MG63 (cell line): ENCODE measurements at regions not wholly inside any gene's neighbourhood (a gene's known extent, or its start where the extent isn't known, plus 50 kb on each side); places are given as distances from the start of the nearest gene placed in this dataset.

ENCODE experiments used
- DNase-seq: peaks from one replicate; pipeline ENCODE4 v3.0.0-alpha.2; 2020
- H3K27me3 ChIP-seq: fragments of 250-450 bp; sonication (Bioruptor Pico); 2 replicates; pipeline ENCODE4 v1.5.1; 2020; ENCODE audit warnings: mild to moderate bottlenecking, moderate library complexity
- H3K36me3 ChIP-seq: fragments of 250-450 bp; sonication (Bioruptor Pico); 2 replicates; pipeline ENCODE4 v1.5.1; 2020; ENCODE audit warnings: mild to moderate bottlenecking, moderate library complexity
- H3K4me3 ChIP-seq: fragments of 250-450 bp; sonication (Bioruptor Pico); 2 replicates; pipeline ENCODE4 v1.5.1; 2020; ENCODE audit warnings: mild to moderate bottlenecking, moderate library complexity
- H3K9me3 ChIP-seq: fragments of 250-450 bp; sonication (Bioruptor Pico); 2 replicates; pipeline ENCODE4 v1.5.1; 2020; ENCODE audit warnings: mild to moderate bottlenecking, moderate library complexity

- DNase-seq, result no peak
- Histone ChIP-seq H3K27me3 (no peaks in the 10 kb centered on the region), H3K4me3 (no peak overlapping the region), H3K36me3 (no peaks in the 10 kb centered on the region), H3K9me3 (no peaks in the 10 kb centered on the region)
These were observed 55.1 kb upstream of the SLC1A1 start for GRCh38 chr9:4435197-4435596.

- DNase-seq, result no peak
- Histone ChIP-seq H3K27me3 (no peaks in the 10 kb centered on the region), H3K9me3 (no peaks in the 10 kb centered on the region), H3K36me3 (no peaks in the 10 kb centered on the region), H3K4me3 (no peak overlapping the region)
These were observed 56.9 kb upstream of the SLC1A1 start for GRCh38 chr9:4433379-4433778.

DNA sequence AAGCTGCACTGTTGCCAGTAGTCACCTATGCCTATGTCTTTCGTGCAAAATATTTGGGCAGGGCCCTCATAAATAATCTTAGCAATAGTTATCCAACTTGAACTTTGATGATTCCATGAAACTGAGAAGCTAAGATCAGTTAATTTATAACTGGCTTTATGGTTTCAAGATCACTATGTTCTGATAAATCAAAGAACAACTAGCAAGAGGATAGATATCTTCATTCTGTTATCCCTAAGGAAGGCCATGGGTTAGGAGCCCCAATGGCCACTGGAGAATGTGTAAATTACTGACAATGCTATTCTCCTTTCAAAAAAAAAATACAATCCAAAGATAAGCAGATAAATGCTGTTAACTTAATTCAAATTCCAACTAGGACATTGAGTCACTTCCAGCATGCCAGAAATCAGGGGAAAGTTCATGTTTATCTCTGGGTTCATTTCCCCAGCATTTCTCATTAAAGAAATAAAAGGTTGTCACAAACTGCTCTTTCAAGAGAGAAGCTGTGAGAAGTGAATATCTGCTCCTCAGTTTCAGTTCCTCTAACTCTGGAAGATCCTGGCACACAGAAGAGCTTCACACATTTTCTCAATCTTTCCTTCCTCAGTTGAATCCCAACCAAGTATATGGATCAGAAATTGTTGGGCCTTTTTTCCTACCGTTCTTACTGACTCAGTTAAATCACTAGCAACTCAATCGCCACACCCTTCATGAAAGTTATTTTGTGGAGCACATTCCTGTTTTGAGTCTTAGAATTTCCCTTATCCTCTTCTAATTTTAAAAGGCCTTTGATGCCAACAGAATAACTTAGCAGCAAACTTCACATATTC lies 59.6 kb upstream of the SLC1A1 start:
- no peaks in the 10 kb centered on the region for H3K36me3 ChIP-seq
- DNase-seq, result no peak
- no peaks in the 10 kb centered on the region for H3K9me3 ChIP-seq
- H3K27me3 ChIP-seq, result no peaks in the 10 kb centered on the region
- no peak overlapping the region for H3K4me3 ChIP-seq

DNA sequence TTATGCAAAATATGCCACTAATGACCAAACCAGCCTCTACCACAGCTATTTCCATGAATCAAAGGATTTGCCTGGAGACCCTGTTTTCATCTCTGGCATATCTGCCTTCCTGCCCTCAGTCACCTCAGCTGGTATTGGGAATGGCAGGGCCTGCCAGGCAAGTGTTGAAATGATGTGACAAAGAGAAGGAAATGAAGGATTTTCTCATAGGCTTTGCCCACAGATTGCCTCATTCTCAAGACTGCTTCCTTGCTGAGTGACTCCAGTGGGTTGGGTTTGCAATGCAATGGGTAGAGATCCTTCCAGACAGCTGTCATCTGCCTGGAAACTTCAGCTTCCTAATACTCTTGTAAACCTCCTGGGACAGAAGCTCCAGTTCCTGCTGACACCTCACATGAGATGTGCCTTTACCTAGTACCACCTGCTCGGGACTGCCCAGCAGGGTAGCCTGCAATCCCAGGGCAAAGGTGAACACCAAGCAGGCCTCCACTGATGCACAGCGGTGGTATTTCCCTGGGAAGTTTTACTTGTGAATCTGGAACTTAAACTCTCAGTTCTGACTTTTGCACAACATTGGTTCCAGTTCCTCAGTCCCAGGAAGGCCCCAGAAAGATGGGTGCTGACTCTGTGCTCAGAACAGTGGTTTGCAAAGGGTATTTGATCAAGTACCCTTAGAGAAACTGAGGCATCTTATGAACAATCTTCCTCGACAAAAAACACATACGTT lies 64.8 kb upstream of the SLC1A1 start:
- H3K27me3 ChIP-seq, result no peaks in the 10 kb centered on the region
- no peak for DNase-seq
- H3K4me3 ChIP-seq, result no peak overlapping the region
- no peaks in the 10 kb centered on the region for H3K9me3 ChIP-seq
- H3K36me3 ChIP-seq, result no peaks in the 10 kb centered on the region

DNA sequence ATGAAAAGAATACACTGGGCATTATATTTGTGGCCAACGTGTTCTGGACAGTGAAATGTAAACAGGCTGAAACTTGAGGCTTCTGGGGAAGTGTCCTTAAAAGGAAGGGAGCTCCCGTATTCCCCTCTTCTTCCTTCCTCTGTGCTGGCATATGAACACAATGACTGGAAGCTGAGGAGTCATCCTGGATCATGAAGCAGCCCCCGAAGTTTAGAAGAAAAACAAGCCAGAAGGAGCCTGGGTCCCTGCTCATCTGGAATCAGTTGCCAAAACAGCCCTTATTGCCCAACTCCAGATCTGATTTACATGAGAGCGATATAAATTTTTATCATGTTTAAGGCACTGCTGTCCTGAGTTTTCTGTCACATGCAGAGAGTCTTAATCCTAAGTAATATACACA lies 65.4 kb upstream of the SLC1A1 start:
- H3K4me3 ChIP-seq, result no peak overlapping the region
- no peaks in the 10 kb centered on the region for H3K36me3 ChIP-seq
- no peak for DNase-seq
- no peaks in the 10 kb centered on the region for H3K27me3 ChIP-seq
- no peaks in the 10 kb centered on the region for H3K9me3 ChIP-seq

- Histone ChIP-seq H3K9me3 (no peaks in the 10 kb centered on the region), H3K36me3 (no peaks in the 10 kb centered on the region), H3K4me3 (no peak overlapping the region), H3K27me3 (no peaks in the 10 kb centered on the region)
- no peak for DNase-seq
These were observed 66.2 kb upstream of the SLC1A1 start for GRCh38 chr9:4424038-4424437.

DNA sequence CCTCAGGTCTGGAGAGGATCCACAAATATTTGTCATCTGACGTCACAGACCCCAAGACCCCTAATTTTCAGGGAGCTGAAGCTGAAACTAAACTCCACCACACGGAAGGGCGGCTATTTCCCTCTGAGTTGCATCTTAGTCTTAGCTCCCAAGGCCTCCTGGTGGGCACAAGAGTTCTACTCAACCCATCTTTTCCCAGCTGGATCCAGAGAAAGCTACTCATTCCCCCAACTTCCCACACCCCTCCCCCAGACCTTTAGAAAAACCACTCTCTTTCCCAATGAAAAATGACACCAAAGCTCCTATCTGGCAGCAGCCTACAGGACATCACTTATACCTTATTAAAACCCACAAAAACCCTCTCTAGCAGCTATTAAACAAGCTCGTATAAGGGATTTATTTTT lies 67.1 kb upstream of the SLC1A1 start:
- H3K9me3 ChIP-seq, result no peaks in the 10 kb centered on the region
- H3K4me3 ChIP-seq, result no peak overlapping the region
- DNase-seq, result no peak

GRCh38 chr9:4422495-4422894 lies 67.8 kb upstream of the SLC1A1 start:
- no peak for DNase-seq
- no peak overlapping the region for H3K4me3 ChIP-seq

More for the DNA sequence above, 67.1 kb upstream of the SLC1A1 start:
- Histone ChIP-seq H3K36me3 (no peaks in the 10 kb centered on the region), H3K27me3 (no peaks in the 10 kb centered on the region)

DNA sequence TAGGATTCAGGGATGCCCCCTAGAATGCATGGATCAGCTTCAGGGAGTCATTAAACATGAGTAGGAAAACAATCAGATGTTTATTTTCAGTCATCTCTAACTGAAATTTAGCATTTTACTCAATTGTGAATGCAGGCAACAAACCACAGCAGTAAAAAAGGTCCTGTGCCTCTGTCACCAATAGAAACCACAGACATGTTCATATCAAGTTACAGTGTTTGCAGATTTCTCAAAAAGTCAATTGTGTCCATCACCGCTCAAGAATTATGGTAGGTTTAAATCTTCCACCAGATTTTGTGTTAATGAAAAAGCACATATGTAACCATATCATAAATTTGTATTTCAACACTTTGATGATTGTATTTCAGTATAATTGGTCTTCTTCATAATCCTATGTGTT lies 68.4 kb upstream of the SLC1A1 start:
- H3K36me3 ChIP-seq, result no peaks in the 10 kb centered on the region
- no peaks in the 10 kb centered on the region for H3K27me3 ChIP-seq
- no peaks in the 10 kb centered on the region for H3K9me3 ChIP-seq
- H3K4me3 ChIP-seq, result no peak overlapping the region
- DNase-seq, result no peak

More at GRCh38 chr9:4422495-4422894, 67.8 kb upstream of the SLC1A1 start:
- Histone ChIP-seq H3K36me3 (no peaks in the 10 kb centered on the region), H3K27me3 (no peaks in the 10 kb centered on the region), H3K9me3 (no peaks in the 10 kb centered on the region)

GRCh38 chr9:4420351-4420750 lies 69.9 kb upstream of the SLC1A1 start:
- Histone ChIP-seq H3K9me3 (no peaks in the 10 kb centered on the region), H3K27me3 (no peaks in the 10 kb centered on the region), H3K36me3 (no peaks in the 10 kb centered on the region), H3K4me3 (no peak overlapping the region)
- DNase-seq, result no peak

- Histone ChIP-seq H3K4me3 (no peak overlapping the region), H3K9me3 (no peaks in the 10 kb centered on the region), H3K36me3 (no peaks in the 10 kb centered on the region), H3K27me3 (no peaks in the 10 kb centered on the region)
- no peak for DNase-seq
These were observed 72.5 kb upstream of the SLC1A1 start for GRCh38 chr9:4417578-4418325.

DNA sequence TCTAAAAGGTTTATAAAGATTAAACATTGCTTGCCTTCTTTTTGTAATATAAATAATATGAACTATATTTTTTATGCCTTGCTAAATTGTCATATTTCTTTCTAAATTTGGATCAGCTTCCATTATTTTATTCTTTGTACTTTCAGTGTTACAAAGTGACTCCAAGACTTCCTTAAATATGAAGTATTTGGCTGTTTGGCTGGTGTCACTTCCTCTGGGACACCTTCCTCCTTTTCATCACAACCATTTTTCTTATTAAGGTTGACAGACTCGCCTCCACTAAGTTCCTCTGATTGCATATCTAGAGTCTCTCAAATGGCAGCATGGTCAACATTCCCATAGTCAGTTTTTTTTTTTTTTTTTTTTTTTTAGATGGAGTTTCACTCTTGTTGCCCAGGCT lies 73.8 kb upstream of the SLC1A1 start:
- Histone ChIP-seq H3K4me3 (no peak overlapping the region), H3K36me3 (no peaks in the 10 kb centered on the region), H3K27me3 (no peaks in the 10 kb centered on the region), H3K9me3 (no peaks in the 10 kb centered on the region)
- DNase-seq, result no peak

DNA sequence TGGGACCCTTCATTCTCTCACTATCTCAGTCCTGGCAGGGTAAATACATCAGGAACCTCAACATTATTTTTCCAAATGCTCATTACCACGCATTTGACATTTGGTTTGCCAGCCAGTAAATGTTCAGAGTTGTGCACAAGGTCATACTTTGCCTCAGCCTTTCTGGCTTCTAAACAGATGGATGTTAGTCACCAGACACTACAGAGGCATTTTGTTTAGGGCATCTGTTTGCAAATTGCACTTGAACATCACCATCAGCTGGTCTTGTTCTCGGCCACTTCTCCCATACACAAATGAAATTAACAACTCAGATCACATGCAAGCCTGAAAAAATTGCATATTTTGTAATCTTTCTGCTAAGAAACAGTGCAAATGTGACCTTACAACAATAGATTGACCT lies 75.0 kb upstream of the SLC1A1 start:
- no peaks in the 10 kb centered on the region for H3K27me3 ChIP-seq
- H3K4me3 ChIP-seq, result no peak overlapping the region
- no peak for DNase-seq
- H3K36me3 ChIP-seq, result no peaks in the 10 kb centered on the region
- H3K9me3 ChIP-seq, result no peaks in the 10 kb centered on the region

DNA sequence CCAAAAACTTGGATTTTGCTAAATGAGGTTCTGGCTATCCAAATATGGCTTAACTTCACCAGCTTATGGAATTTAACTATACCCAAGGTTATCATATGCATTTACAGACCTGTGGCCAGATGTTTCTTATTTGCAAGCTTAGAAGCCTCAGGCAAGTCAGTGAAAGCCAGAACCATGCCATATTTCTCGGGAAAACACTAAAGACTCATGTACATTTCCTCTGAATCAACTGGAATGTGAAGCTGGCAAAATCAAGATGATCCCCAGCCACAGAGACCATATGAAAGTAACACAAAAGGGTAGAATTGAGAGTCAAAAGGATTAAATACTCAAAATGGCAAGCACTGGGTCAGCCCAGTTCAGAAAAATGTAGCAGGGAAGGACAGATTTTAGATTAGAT lies 76.4 kb upstream of the SLC1A1 start:
- Histone ChIP-seq H3K36me3 (no peaks in the 10 kb centered on the region), H3K9me3 (no peaks in the 10 kb centered on the region), H3K4me3 (no peak overlapping the region), H3K27me3 (no peaks in the 10 kb centered on the region)
- DNase-seq, result no peak

- no peaks in the 10 kb centered on the region for H3K27me3 ChIP-seq
- no peak for DNase-seq
- H3K9me3 ChIP-seq, result no peaks in the 10 kb centered on the region
- H3K4me3 ChIP-seq, result no peak overlapping the region
- H3K36me3 ChIP-seq, result no peaks in the 10 kb centered on the region
These were observed 86.1 kb upstream of the SLC1A1 start for GRCh38 chr9:4404156-4404555.

- Histone ChIP-seq H3K36me3 (no peaks in the 10 kb centered on the region), H3K9me3 (no peaks in the 10 kb centered on the region), H3K27me3 (no peaks in the 10 kb centered on the region), H3K4me3 (no peak overlapping the region)
- no peak for DNase-seq
These were observed 87.8 kb upstream of the SLC1A1 start for GRCh38 chr9:4402501-4402900.

DNA sequence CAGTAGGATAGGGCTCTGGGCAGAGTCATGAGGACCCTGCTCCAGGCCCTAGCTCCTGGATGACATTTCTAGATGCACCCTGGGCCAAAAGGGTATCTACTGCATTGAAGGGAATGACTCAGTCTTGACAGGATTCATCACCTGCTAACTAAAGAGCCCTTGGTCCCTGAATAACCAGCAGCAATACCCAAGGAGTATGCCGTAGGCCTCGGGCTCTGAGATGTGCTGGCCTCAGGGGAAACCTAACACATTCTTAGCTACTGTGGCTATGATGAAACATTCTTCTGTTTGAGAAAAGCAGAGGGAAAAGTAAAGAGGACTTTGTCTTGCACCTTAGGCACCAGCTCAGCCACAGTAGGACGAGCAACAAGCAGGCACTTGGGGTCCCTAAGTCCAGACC lies 89.5 kb upstream of the SLC1A1 start:
- no peaks in the 10 kb centered on the region for H3K36me3 ChIP-seq
- no peak for DNase-seq

More for the DNA sequence above, 89.5 kb upstream of the SLC1A1 start:
- no peak overlapping the region for H3K4me3 ChIP-seq
- no peaks in the 10 kb centered on the region for H3K9me3 ChIP-seq
- H3K27me3 ChIP-seq, result no peaks in the 10 kb centered on the region
